ENCODE measurements at regions not wholly inside any gene's neighbourhood (a gene's known extent, or its start where the extent isn't known, plus 50 kb on each side); places are given as distances from the start of the nearest gene placed in this dataset.

GRCh38 chr1:55611123-55611522 is 396.0 kb upstream of the USP24 start:
- peaks cover 14 to 18% of the 10 kb centered on the region in 2 experiments; a peak in 3 of 4 replicates for H3K9me3 ChIP-seq (ENCODE audit: insufficient read depth in 2 of 2, low read depth in 1 of 2, low read length in 1 of 2)
- no peak overlapping the region for H2BK5ac ChIP-seq (ENCODE audit: low read depth, low read length)
- no peak overlapping the region; the same call in 1 of the 2 replicates for H4K8ac ChIP-seq (ENCODE audit: extremely low read depth, insufficient read depth, low read length)
- H3K27ac ChIP-seq (ENCODE audit: low read depth, low read length) = no peak overlapping the region
- no peak overlapping the region for H3K4ac ChIP-seq (replicated peaks; ENCODE audit: insufficient read length, low read depth, low read length)
- no peak overlapping the region for H3K4me3 ChIP-seq (ENCODE audit: extremely low read depth in 1 of 4, insufficient read depth in 2 of 4, low read depth in 3 of 4, low read length in 4 of 4)
- H2AFZ ChIP-seq (ENCODE audit: low read length) = no peak overlapping the region
- no peak overlapping the region for H2AK5ac ChIP-seq (ENCODE audit: low read depth, low read length)
- H2BK20ac ChIP-seq (ENCODE audit: low read length) = no peak overlapping the region
- H2BK120ac ChIP-seq (replicated peaks; ENCODE audit: low read depth, low read length) = no peak overlapping the region
- POLR2A ChIA-PET (ENCODE audit: partially characterized antibody) = no interaction called here
- no peak overlapping the region for H2BK12ac ChIP-seq (ENCODE audit: low read depth, low read length)
- H3K18ac ChIP-seq (ENCODE audit: extremely low read depth, low read length) = no peak overlapping the region
- H4K91ac ChIP-seq (replicated peaks; ENCODE audit: insufficient read length, low read length) = no peak overlapping the region
- H3K4me2 ChIP-seq (ENCODE audit: insufficient read depth in 1 of 2, low read depth in 2 of 2, low read length in 2 of 2) = no peak overlapping the region
- no peaks in the 10 kb centered on the region for H3K36me3 ChIP-seq (ENCODE audit: control insufficient read depth in 2 of 4, insufficient read depth in 4 of 4, low read length in 3 of 4)
- H3K23ac ChIP-seq (ENCODE audit: insufficient read length) = no peak overlapping the region
- WGBS, 2 experiments (ENCODE audit: extremely low coverage in 1 of 2, insufficient coverage in 1 of 2, insufficient read length in 1 of 2, insufficient replicate concordance in 2 of 2, low coverage in 1 of 2, low lambda C conversion rate in 2 of 2, missing lambda C conversion rate in 1 of 2) = 97% methylated on average over 2 of the region's 2 CpGs; no CpG with 5 or more reads in 1 of the 2 experiments
- H3K56ac ChIP-seq (replicated peaks; ENCODE audit: insufficient read length, low read depth, low read length) = no peak overlapping the region
- H3K79me2 ChIP-seq (ENCODE audit: control insufficient read depth in 1 of 2, insufficient read depth in 2 of 2, low read length in 2 of 2) = no peaks in the 10 kb centered on the region
- no peaks in the 10 kb centered on the region for H3K79me1 ChIP-seq (ENCODE audit: low read depth, low read length)
- no peak for TF ChIP-seq ATF2 (IDR thresholded peaks at IDR 0.05; ENCODE audit: low read length)
- TF ChIP-seq E2F6 (IDR thresholded peaks at IDR 0.05) = no peak
- no peak for TF ChIP-seq KDM1A (IDR thresholded peaks at IDR 0.05; ENCODE audit: borderline replicate concordance, low read length)
- TF ChIP-seq BACH1 (IDR thresholded peaks at IDR 0.05; ENCODE audit: low read length) = no peak
- H3K27me3 ChIP-seq (replicated peaks in 1 of 4; ENCODE audit: control insufficient read depth in 3 of 4, extremely low read depth in 1 of 4, insufficient read depth in 3 of 4, low read length in 3 of 4) = peaks cover 0 to 1% (median 0%) of the 10 kb centered on the region in 4 experiments; a peak in 1 of 7 replicates
- no peak overlapping the region for H3K14ac ChIP-seq (ENCODE audit: insufficient read length)
- no peaks in the 10 kb centered on the region for H4K20me1 ChIP-seq (replicated peaks in 1 of 2; ENCODE audit: control insufficient read depth in 1 of 2, insufficient read depth in 2 of 2, low read length in 2 of 2)
- no peak overlapping the region for H2BK15ac ChIP-seq (ENCODE audit: low read length)
- no peaks in the 10 kb centered on the region for H3K23me2 ChIP-seq (ENCODE audit: low read depth, low read length)
- no peaks in the 10 kb centered on the region for H3K4me1 ChIP-seq (replicated peaks in 1 of 4; ENCODE audit: control insufficient read depth in 3 of 4, insufficient read depth in 4 of 4, low read length in 3 of 4)
- H3K9ac ChIP-seq (replicated peaks in 1 of 4; ENCODE audit: extremely low read depth in 1 of 4, low read depth in 3 of 4, low read length in 3 of 4) = no peak overlapping the region
- DNase-seq (ENCODE audit: low read depth in 1 of 2, low spot score in 2 of 2) (no peak), FAIRE-seq (no peak)
- no peak overlapping the region for H4K5ac ChIP-seq (ENCODE audit: insufficient read length, low read depth, low read length)
- CTCF ChIA-PET (ENCODE audit: partially characterized antibody) = interaction anchor here (0.7 to 2.4 kb wide), 3 partner anchors 11 to 236 kb away, joined by 3 to 5 read pairs (median 3); no protein-coding TSS in a partner anchor
